A549 (cell line): ENCODE measurements at regions not wholly inside any gene's neighbourhood (a gene's known extent, or its start where the extent isn't known, plus 50 kb on each side); places are given as distances from the start of the nearest gene placed in this dataset.

Experiments used
- CTCF ChIP-seq: fragments of >200 bp; sonication (Bioruptor Twin); formaldehyde crosslinking; IDR thresholded peaks from 3 replicates; pipeline ENCODE4 v1.5.1; 2016
- MAFK ChIP-seq: fragments of 450-650 bp; IDR thresholded peaks from 2 replicates; pipeline ENCODE4 v1.6.1; 2014; ENCODE audit not compliant: partially characterized antibody
- MAX ChIP-seq: IDR thresholded peaks from 2 replicates; pipeline ENCODE4 v1.6.1; 2012
- NR3C1 ChIP-seq: fragments of >200 bp; sonication (Bioruptor Twin); formaldehyde crosslinking; IDR thresholded peaks from 3 replicates; pipeline ENCODE4 v1.6.1; 2017
- SMC3 ChIP-seq: fragments of >200 bp; sonication (Bioruptor Twin); formaldehyde crosslinking; IDR thresholded peaks from 3 replicates; pipeline ENCODE4 v1.6.1; 2018; ENCODE audit warnings: inconsistent platforms
- SREBF2 ChIP-seq: fragments of 450-650 bp; IDR thresholded peaks from 2 replicates; pipeline ENCODE4 v1.6.1; 2014; ENCODE audit warnings: mild to moderate bottlenecking, moderate library complexity

- TF ChIP-seq SMC3 (no peak), CTCF (no peak), SREBF2 (no peak), MAX (no peak), NR3C1 (no peak), MAFK (no peak)
Observed at GRCh38 chr1:81052162-81052561, 748.6 kb upstream of the ADGRL2 start.
